ENCODE measurements at regions not wholly inside any gene's neighbourhood (a gene's known extent, or its start where the extent isn't known, plus 50 kb on each side); places are given as distances from the start of the nearest gene placed in this dataset.

GRCh38 chr7:67455508-67455907 is 458.9 kb downstream of the TYW1 start:
- H3K4me3 ChIP-seq (replicated peaks; ENCODE audit: low read depth, low read length): no peak overlapping the region
- no peaks in the 10 kb centered on the region for H3K36me3 ChIP-seq (ENCODE audit: control insufficient read depth, insufficient read depth, low read length)
- no peak for TF ChIP-seq CTCF (IDR thresholded peaks at IDR 0.05; ENCODE audit: insufficient read depth, low read length, poor library complexity, severe bottlenecking)
- DNase-seq (ENCODE audit: extremely low read depth, insufficient read length): no peak
- H3K27me3 ChIP-seq (replicated peaks; ENCODE audit: control insufficient read depth, insufficient read depth, low read length): no peaks in the 10 kb centered on the region; the same call in 1 of the 2 replicates

GRCh38 chr7:67462781-67463191 is 466.2 kb downstream of the TYW1 start:
- Histone ChIP-seq H3K27me3 (replicated peaks; ENCODE audit: control insufficient read depth, insufficient read depth, low read length) (no peaks in the 10 kb centered on the region), H3K36me3 (ENCODE audit: control insufficient read depth, insufficient read depth, low read length) (no peaks in the 10 kb centered on the region), H3K4me3 (replicated peaks; ENCODE audit: low read depth, low read length) (no peak overlapping the region)
- no peak for DNase-seq (ENCODE audit: extremely low read depth, insufficient read length)
- TF ChIP-seq CTCF (IDR thresholded peaks at IDR 0.05; ENCODE audit: insufficient read depth, low read length, poor library complexity, severe bottlenecking): no peak

GRCh38 chr7:67463316-67463715 is 466.7 kb downstream of the TYW1 start:
- no peak for TF ChIP-seq CTCF (IDR thresholded peaks at IDR 0.05; ENCODE audit: insufficient read depth, low read length, poor library complexity, severe bottlenecking)
- Histone ChIP-seq H3K36me3 (ENCODE audit: control insufficient read depth, insufficient read depth, low read length) (no peaks in the 10 kb centered on the region), H3K27me3 (replicated peaks; ENCODE audit: control insufficient read depth, insufficient read depth, low read length) (no peaks in the 10 kb centered on the region), H3K4me3 (replicated peaks; ENCODE audit: low read depth, low read length) (no peak overlapping the region)
- DNase-seq (ENCODE audit: extremely low read depth, insufficient read length): no peak

- H3K36me3 ChIP-seq (ENCODE audit: control insufficient read depth, insufficient read depth, low read length): no peaks in the 10 kb centered on the region
- no peak overlapping the region for H3K4me3 ChIP-seq (replicated peaks; ENCODE audit: low read depth, low read length)
- DNase-seq (ENCODE audit: extremely low read depth, insufficient read length): no peak
- no peaks in the 10 kb centered on the region for H3K27me3 ChIP-seq (replicated peaks; ENCODE audit: control insufficient read depth, insufficient read depth, low read length)
- no peak for TF ChIP-seq CTCF (IDR thresholded peaks at IDR 0.05; ENCODE audit: insufficient read depth, low read length, poor library complexity, severe bottlenecking)
These were observed 467.4 kb downstream of the TYW1 start for GRCh38 chr7:67463983-67464382.

- no peak overlapping the region for H3K4me3 ChIP-seq (replicated peaks; ENCODE audit: low read depth, low read length)
- no peak for TF ChIP-seq CTCF (IDR thresholded peaks at IDR 0.05; ENCODE audit: insufficient read depth, low read length, poor library complexity, severe bottlenecking)
- H3K27me3 ChIP-seq (replicated peaks; ENCODE audit: control insufficient read depth, insufficient read depth, low read length): no peaks in the 10 kb centered on the region
- DNase-seq (ENCODE audit: extremely low read depth, insufficient read length): no peak
- H3K36me3 ChIP-seq (ENCODE audit: control insufficient read depth, insufficient read depth, low read length): no peaks in the 10 kb centered on the region
These were observed 469.5 kb downstream of the TYW1 start for GRCh38 chr7:67466109-67466508.

GRCh38 chr7:67470256-67470751 is 473.7 kb downstream of the TYW1 start:
- no peaks in the 10 kb centered on the region for H3K27me3 ChIP-seq (replicated peaks; ENCODE audit: control insufficient read depth, insufficient read depth, low read length)
- no peak for TF ChIP-seq CTCF (IDR thresholded peaks at IDR 0.05; ENCODE audit: insufficient read depth, low read length, poor library complexity, severe bottlenecking)
- DNase-seq (ENCODE audit: extremely low read depth, insufficient read length): no peak
- no peak overlapping the region for H3K4me3 ChIP-seq (replicated peaks; ENCODE audit: low read depth, low read length)
- no peaks in the 10 kb centered on the region for H3K36me3 ChIP-seq (ENCODE audit: control insufficient read depth, insufficient read depth, low read length)

Measured in GM06990 (cell line).